ENCODE measurements at regions not wholly inside any gene's neighbourhood (a gene's known extent, or its start where the extent isn't known, plus 50 kb on each side); places are given as distances from the start of the nearest gene placed in this dataset.

DNA sequence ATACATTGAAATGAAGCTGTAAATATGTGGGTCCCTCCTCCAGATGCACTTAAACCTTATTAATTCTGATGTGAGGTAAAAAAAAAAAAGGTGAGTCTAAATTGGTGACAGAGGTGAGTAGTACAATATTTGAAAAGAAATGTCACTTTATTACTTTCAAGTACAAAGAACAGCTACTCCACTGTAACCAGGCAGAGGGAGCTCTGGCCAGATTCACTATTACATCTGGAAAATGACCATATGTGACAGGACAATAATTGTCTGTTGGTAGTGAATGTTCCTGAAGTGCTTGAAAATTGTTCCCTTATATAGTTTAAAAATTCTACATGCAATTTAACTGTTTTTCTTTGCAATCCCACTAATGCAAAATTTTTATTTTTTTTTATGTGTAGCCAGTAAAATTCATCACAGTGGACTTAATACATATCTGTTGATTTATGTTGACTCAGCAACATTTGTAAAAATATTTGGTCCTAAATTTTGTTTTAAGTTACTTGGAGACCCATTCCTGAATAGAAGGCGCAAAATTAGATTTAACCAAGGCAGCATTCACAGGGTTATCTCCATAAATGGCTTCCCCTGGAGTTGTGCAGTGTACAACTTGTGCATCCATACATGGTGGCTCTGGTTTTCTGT lies 231.9 kb upstream of the TBC1D5 start:
- Histone ChIP-seq H3K36me3 (ENCODE audit: control insufficient read depth, low read length) (no peaks in the 10 kb centered on the region), H3K9me2 (replicated peaks; ENCODE audit: control insufficient read depth, low read length) (no peaks in the 10 kb centered on the region)

DNA sequence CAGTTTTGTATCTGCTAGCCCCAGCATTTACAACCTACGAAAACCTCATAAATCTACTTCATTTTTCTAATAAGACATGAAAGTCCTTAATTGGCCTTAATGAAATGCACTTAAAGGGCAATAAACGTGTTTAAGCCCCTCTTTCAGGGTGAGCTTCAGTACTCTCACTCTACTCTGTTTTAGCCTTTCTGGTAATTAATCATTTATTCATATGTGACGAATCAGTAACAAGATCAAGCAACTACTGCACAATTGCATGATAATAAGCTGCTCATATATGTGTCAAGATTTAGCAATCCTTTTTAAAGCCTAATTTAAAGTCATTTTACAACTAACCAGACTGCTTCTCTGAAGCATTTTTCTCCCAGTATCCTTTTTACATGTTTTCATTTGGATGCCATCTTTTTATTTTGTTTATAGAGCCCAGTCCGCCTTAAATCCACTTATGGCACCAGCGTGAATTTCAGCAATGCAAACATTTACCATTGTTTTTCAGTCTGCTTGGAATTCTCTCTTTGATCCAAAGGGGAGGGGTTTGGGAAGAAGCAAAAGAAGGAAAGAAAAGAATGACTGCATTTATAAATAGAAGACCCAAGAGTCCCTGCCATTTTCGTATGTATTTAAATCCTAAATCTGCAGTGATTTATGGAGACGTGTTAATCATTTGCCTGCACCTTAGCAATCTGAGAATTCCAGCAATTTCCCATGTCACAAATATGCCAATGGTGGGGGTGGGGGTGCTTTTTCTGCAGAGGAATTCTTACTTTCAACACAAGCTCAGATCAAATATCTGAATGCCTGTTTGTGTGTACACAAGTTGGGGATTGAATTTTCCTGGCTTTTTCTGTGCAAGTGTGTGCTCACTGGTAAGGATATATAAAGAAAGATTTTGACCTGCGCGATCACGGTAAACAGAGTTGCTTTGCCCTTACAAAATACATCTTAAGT lies 230.8 kb upstream of the TBC1D5 start:
- no peak overlapping the region for H3K4me2 ChIP-seq (ENCODE audit: low read length)
- no peaks in the 10 kb centered on the region for H3K9me2 ChIP-seq (replicated peaks; ENCODE audit: control insufficient read depth, low read length)
- no peaks in the 10 kb centered on the region for H3K79me2 ChIP-seq (ENCODE audit: control insufficient read depth, low read length)
- H3K36me3 ChIP-seq (ENCODE audit: control insufficient read depth, low read length) = no peaks in the 10 kb centered on the region
- no peaks in the 10 kb centered on the region for H4K20me1 ChIP-seq (ENCODE audit: control insufficient read depth, insufficient read depth, low read depth, low read length)
- no peaks in the 10 kb centered on the region for H3K27me3 ChIP-seq (ENCODE audit: control insufficient read depth, low read length)
- H3K4me1 ChIP-seq (ENCODE audit: control insufficient read depth, low read length) = no peaks in the 10 kb centered on the region
- no peaks in the 10 kb centered on the region for H3K9me3 ChIP-seq (ENCODE audit: control insufficient read depth, insufficient read depth, low read length)
- TF ChIP-seq EZH2phosphoT487 (IDR thresholded peaks at IDR 0.05; ENCODE audit: borderline replicate concordance, low read length) (no peak), CTCF (IDR thresholded peaks at IDR 0.05; ENCODE audit: low read depth, low read length, poor library complexity, severe bottlenecking) (no peak)
- no peak overlapping the region for H3K27ac ChIP-seq (ENCODE audit: low read depth, low read length)
- no peaks in the 10 kb centered on the region for H3F3A ChIP-seq (ENCODE audit: control insufficient read depth, insufficient read depth)
- no peak overlapping the region for H3K4me3 ChIP-seq (ENCODE audit: low read length)

More for the DNA sequence above, 231.9 kb upstream of the TBC1D5 start:
- Histone ChIP-seq H3K4me2 (ENCODE audit: low read length) (no peak overlapping the region), H4K20me1 (ENCODE audit: control insufficient read depth, insufficient read depth, low read depth, low read length) (no peaks in the 10 kb centered on the region), H3K27ac (ENCODE audit: low read depth, low read length) (no peak overlapping the region), H3K4me3 (ENCODE audit: low read length) (no peak overlapping the region), H3K79me2 (ENCODE audit: control insufficient read depth, low read length) (no peaks in the 10 kb centered on the region), H3F3A (ENCODE audit: control insufficient read depth, insufficient read depth) (no peaks in the 10 kb centered on the region), H3K9me3 (ENCODE audit: control insufficient read depth, insufficient read depth, low read length) (no peaks in the 10 kb centered on the region), H3K27me3 (ENCODE audit: control insufficient read depth, low read length) (no peaks in the 10 kb centered on the region), H3K4me1 (ENCODE audit: control insufficient read depth, low read length) (no peaks in the 10 kb centered on the region)
- TF ChIP-seq EZH2phosphoT487 (IDR thresholded peaks at IDR 0.05; ENCODE audit: borderline replicate concordance, low read length) (no peak), CTCF (IDR thresholded peaks at IDR 0.05; ENCODE audit: low read depth, low read length, poor library complexity, severe bottlenecking) (no peak)

DNA sequence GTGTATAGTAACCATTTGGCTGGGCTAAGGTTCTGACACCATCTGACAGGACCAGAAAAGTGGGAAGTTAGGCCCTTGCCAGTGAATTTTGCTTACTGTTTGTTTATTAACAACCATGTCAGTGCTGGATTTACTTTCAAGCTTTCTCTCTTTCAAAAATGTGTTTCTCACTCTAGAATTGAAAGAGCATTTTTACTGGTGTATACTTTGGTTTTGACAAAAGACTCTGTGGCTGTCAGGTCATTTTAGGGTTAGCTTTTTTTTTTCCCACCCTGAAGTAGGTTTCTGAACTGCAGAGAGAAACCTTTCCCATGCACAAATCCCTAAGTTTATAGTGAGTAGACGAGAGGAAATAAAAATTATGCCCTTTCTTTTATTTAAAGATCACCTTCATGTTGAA lies 230.0 kb upstream of the TBC1D5 start:
- Histone ChIP-seq H3K9me3 (ENCODE audit: control insufficient read depth, insufficient read depth, low read length) (no peaks in the 10 kb centered on the region), H3K36me3 (ENCODE audit: control insufficient read depth, low read length) (no peaks in the 10 kb centered on the region), H3K27me3 (ENCODE audit: control insufficient read depth, low read length) (no peaks in the 10 kb centered on the region), H4K20me1 (ENCODE audit: control insufficient read depth, insufficient read depth, low read depth, low read length) (no peaks in the 10 kb centered on the region), H3K79me2 (ENCODE audit: control insufficient read depth, low read length) (no peaks in the 10 kb centered on the region), H3K9me2 (replicated peaks; ENCODE audit: control insufficient read depth, low read length) (no peaks in the 10 kb centered on the region), H3K4me2 (ENCODE audit: low read length) (no peak overlapping the region), H3K27ac (ENCODE audit: low read depth, low read length) (no peak overlapping the region), H3F3A (ENCODE audit: control insufficient read depth, insufficient read depth) (no peaks in the 10 kb centered on the region), H3K4me3 (ENCODE audit: low read length) (no peak overlapping the region), H3K4me1 (ENCODE audit: control insufficient read depth, low read length) (no peaks in the 10 kb centered on the region)
- TF ChIP-seq EZH2phosphoT487 (IDR thresholded peaks at IDR 0.05; ENCODE audit: borderline replicate concordance, low read length) (no peak), CTCF (IDR thresholded peaks at IDR 0.05; ENCODE audit: low read depth, low read length, poor library complexity, severe bottlenecking) (no peak)
